ENCODE measurements at regions not wholly inside any gene's neighbourhood (a gene's known extent, or its start where the extent isn't known, plus 50 kb on each side); places are given as distances from the start of the nearest gene placed in this dataset.

GRCh38 chr6:95815389-95816056, 200.3 kb upstream of the FUT9 start (continued):
- TF ChIP-seq ZBTB4 (CRISPR knock-in tag; IDR thresholded peaks at IDR 0.05; ENCODE audit: borderline replicate concordance) (no peak), ZBTB44 (CRISPR knock-in tag; IDR thresholded peaks at IDR 0.05) (0 out of 2 replicates have a peak, but pooled peaks have one; percentile 37), ZC3H4 (CRISPR knock-in tag; IDR thresholded peaks at IDR 0.05; ENCODE audit: borderline replicate concordance) (no peak), ZNF672 (CRISPR knock-in tag; IDR thresholded peaks at IDR 0.05) (no peak), EED (CRISPR knock-in tag; IDR thresholded peaks at IDR 0.05) (no peak), RORA (CRISPR knock-in tag; IDR thresholded peaks at IDR 0.05) (no peak), MTA1 (CRISPR knock-in tag; IDR thresholded peaks at IDR 0.05; ENCODE audit: borderline replicate concordance) (peak; percentile 51; the same call in 1 of the 2 replicates), ARID5B (CRISPR knock-in tag; IDR thresholded peaks at IDR 0.05) (peak; percentile 100), PAWR (CRISPR knock-in tag; IDR thresholded peaks at IDR 0.05; ENCODE audit: borderline replicate concordance) (no peak), TRAFD1 (CRISPR knock-in tag; IDR thresholded peaks at IDR 0.05; ENCODE audit: borderline replicate concordance) (no peak), ZNF33B (CRISPR knock-in tag; IDR thresholded peaks at IDR 0.05) (no peak), FOXP4 (CRISPR knock-in tag; IDR thresholded peaks at IDR 0.05) (peak; percentile 96), ZSCAN25 (CRISPR knock-in tag; IDR thresholded peaks at IDR 0.05) (no peak), ZNF597 (CRISPR knock-in tag; IDR thresholded peaks at IDR 0.05) (no peak), SPEN (CRISPR knock-in tag; IDR thresholded peaks at IDR 0.05; ENCODE audit: low read depth) (peak; percentile 71; the same call in 1 of the 2 replicates)

All from HepG2 (cell line).